ELF-1 (cell line): ENCODE measurements at regions not wholly inside any gene's neighbourhood (a gene's known extent, or its start where the extent isn't known, plus 50 kb on each side); places are given as distances from the start of the nearest gene placed in this dataset.

Experiments
- DNase-seq: peaks from one replicate; pipeline ENCODE4 v3.0.0-alpha.2; 2016; ENCODE audit warnings: low read depth, low spot score

DNA sequence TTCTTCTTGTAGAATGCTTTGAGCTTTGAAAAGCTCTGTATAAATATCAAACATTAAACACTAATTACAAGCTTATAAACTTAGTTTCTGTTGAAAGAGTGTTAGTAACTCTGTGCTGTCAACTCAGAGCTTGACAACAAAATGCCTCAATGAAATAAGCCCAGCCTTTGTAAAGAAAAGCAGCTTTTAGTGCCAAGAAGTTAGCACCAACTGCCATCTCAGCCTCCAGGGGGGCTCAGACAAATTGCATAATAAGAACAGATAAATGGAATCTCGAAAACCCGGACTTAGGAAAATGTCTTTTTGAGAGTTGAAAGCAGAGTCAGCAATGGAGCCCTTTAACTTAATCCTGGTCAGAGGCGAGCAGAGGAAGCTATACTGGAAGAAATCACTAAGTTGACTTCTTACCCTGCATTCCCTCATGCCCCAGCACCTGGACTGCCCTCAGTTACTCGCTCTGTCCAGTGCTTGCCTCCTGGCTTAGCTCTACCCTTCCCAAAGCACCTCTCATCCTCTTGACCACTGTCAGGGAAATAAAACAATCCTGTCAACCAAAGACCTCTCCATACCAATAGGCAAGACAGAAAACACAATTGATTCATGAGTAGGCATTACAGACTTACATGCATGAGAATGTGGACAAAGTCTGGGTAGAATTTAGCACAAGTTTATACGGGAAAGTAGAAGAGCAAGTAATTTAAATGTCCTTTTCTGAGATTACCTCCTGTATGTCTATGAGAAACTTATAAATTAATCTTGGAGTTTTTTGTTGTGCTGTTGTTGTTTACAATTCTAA is 352.7 kb downstream of the ZNF608 start:
- no peak for DNase-seq

DNA sequence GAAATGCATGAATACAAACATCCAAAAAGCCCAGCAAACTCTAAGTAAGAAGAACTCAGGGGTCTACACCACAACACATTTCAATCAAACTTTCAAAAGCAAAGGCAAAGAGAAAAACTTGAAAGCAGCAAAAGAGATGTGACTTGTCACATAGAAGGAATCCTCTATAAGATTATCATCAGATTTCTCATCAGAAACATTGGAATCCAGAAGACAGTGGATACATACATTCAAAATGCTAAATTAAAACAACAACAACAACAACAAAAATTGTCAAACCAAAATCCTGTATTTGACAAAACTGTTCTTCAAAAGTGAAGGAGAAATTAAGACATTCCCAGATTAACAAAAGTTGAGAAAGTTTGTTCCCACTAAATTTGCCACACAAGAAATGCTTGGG is 362.7 kb downstream of the ZNF608 start:
- DNase-seq, result no peak

DNA sequence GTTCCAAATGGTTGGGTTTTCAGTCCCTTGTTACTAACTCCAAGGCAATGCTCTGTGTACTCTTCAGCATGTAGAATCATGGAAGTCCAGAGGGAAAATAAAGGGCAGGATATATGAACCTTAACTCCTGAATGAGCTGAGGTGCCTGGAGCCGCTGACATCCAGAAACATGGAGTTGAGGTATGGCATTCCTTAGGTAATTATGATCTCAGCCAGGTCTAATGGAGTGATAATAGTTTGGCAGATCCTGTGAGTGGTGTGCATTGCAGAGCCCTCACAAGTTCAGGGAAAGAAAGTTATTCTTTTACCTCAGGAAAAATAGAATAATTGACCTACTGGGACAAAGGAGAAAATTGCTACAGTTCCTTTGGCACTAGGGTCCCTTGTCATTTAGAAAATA is 369.1 kb downstream of the ZNF608 start:
- no peak for DNase-seq

DNA sequence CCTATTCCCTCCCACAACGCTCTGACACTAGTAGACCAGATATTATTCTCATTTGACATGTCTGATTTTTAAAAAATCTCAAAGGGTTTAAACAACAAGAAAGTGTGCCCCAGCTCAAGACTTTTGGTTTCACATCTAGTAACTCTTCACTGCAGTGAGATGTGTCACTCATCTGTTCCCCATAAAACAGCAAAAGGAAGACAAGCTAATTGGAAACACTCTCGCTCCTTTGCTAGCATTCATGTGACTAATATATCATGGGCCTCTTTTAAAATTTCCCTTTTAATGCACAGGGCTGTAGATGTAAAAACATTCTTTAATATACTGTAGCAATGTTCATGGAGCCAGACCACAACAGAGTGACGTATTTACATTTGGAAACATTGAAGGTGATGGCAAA is 372.6 kb downstream of the ZNF608 start:
- no peak for DNase-seq

DNA sequence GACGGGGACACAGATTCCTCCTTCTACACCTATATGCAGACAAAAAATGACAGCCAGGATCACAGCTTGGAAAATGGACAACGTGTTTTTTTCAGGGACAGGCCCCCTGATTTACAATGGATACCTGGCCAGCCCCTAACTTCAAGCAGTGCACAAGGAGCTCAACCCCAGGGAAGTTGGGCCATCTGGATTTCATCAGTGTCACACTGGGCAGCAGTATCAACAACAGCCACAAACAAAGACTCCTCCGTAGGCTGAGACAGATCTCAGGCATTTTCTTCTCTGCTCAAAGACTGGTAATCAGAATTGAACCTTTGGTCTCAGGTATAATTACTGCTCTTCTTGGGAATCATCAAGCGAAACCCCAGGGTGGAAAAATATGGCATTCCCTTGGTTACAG is 374.0 kb downstream of the ZNF608 start:
- DNase-seq, result peak; percentile 76

DNA sequence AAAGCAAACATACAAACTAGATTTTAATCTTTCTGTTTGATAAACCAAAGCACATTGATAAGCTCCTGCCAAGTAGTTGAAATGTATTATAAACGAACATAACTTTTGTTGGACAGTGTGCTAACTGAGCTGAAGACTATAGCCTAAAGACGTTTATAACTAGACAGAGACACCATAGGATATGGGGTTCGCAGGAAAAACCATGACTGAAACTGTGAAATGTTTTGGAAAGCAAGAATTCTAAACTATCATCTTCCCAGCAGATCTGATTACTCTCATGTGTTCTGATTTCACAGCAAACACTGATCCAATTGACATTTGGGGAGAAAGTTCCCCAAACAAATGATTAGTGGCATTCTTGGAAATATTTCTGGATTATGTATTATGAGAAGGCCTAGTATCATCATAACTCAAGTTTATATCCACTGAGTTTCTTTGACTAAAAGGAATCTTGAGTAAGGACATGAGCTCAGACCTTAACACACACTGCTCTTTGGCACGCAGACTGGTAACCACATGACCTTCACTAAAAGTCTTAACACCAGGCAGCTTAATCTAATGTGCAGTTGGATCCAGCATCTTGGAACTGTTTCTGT is 375.2 kb downstream of the ZNF608 start:
- DNase-seq, result no peak

DNA sequence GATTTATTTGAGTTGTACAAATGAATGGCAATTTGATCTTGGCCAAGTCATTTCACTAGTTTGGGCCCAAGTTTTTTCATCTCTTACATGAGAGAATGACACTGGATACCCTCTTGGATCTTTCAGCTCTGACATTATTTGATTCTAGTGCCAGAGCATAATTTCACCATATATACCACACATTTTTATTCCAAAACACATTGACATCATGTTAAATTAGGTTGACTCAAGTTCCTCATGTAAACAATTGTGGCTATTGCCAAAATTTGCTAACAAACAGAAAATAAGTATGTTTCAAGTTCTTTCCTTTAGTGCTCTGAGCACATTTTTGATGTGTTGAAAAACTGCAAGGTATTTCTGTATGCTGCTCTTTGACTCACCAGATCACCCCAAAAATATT is 375.8 kb downstream of the ZNF608 start:
- DNase-seq, result no peak

DNA sequence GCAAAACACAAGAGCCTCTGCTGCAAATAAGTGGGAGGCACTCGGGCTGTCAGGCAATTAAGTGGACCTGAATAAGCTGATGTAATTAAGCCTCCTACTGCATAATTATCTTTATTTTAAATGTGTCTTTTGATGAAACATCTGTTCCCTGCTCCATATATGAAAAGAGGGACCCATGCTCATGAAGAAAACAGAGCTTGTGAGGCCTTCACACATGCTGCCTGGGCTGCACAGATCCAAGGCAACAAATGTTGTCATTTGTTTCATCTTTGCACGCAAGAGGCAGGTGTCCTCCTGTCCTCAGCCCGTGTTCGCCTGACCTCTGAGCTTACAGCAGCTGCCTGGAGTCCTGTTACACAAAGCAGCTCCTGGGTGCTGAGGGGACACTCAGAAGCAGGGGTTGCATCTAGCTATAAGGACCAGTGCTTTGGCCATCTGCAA is 381.1 kb downstream of the ZNF608 start:
- no peak for DNase-seq

DNA sequence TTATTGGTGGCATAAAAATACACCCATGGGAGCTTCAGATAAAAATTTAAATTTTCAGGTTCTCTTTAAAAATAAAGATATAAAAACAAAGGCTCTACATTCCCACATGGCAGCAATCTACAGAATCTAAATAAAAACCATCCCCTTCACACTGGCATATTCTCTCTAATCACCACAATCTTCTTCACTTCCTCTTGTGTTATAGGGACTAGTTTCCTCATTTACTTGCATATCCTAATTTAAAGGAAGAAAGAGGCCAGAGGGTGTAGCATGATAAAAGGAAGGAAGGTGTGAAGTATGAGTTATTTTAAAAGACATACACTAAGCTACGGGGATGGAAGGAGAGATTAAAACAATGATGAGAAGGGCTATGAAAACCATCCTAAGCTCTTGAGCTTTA is 390.5 kb downstream of the ZNF608 start:
- no peak for DNase-seq

DNA sequence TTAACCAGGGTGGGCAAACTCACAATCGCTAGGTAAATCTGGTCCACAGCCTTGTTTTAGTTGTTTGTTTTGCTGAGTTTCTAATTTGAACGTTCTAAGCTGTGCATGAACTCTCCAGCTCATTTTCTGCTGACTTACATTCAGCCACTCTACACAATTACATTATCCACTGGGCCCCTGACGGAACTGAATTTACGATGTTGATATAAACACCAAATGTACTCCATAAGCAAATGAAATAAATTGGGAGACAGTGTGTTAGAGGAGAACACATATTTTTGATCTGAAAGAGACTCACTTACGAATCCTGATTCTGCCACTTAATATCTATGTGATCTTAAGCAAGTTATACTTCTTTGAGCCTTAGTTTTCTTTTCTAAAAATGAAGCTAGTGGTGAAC is 393.4 kb downstream of the ZNF608 start:
- DNase-seq, result no peak

DNA sequence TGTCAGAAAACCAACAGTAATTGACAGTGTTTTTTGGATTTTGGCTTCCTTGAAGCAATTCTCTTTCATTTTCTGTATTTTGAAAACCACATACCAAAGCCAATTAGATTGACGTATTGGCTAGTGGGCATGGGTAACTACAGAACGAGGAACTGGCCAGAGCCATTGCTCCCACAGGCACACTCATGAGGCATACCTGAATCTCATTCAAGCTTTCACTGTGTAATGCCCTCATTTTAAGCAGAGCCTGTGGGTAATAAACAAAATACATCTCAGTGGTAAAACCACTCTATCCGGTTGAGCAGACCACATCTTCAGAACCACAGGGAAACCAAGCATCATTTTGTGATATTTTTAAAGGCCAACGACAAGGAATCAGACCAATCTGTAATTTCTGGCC is 394.1 kb downstream of the ZNF608 start:
- DNase-seq, result no peak

DNA sequence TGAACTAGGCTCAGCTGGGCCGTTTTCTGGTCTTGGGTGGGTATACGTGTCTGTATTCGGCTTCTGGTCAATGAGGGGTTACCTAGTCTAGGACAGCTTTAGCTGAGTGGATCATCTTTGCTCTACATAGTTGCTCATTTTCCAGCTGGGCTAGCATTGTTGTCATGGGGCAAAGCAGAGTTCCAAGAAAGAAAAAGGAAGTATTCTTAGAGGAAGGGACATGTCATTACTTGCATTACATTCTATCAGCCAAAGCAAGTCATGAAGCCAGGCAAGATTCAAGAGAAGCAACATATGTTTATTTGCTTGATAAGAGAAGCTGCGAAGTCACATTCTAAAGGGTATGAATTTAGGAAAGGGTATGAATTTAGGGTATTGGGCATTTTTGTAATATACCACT is 396.5 kb downstream of the ZNF608 start:
- DNase-seq, result no peak

DNA sequence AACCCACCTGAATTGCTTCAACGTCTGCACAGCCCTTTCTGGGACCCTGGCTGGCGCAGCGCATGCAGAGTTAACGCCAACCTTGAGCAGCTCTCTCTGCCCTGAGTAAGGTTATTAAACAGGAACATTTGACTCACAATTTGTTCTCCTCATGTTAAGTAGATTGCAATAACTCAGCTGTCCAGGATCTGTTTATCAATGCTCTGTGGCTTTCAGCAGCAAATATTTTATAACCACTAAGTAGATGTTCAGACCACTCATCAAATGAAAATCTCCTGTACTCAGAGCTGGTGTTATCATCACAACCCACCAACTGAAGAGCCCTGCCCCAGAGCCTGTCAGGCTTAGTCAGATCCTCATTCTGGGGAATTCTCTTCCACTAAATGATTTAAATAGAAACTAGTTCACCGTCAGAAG is 403.0 kb downstream of the ZNF608 start:
- no peak for DNase-seq

DNA sequence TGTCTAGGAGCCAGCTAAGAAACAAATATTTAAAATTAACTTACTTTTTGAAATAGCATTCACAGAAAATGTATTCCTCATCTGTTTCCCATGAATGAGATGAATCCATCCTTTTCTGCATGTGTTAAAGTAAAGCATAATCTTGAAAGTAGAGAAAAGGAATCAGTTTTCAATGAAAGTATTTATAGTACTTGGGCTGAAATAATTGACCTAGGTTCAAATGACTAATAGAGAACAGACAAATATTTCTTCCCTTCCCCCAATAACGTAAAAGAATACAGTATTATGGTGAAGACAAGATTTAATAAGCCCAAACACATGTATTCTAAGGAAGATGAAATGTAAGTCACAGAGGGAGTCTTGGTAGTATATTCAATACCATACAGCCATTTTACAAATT is 403.5 kb downstream of the ZNF608 start:
- DNase-seq, result no peak

DNA sequence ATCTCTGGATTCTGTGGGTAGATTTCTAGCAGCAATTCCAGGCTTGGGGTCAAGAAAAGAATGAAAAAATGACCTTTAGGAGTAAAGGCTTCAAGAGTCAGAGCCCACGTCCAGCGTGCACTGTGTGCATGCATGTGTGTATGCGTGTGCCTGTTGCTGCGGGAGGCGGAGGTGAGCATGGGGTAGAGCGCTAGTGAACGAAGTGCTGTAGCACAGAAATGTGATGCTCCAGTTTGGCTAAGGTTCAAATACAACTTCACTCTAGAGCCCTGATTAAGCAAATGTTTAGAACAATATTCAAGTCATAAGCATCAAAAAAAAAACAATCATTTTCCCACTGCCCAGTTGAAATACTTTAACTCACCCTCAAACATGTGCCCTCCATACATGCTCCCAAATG is 403.9 kb downstream of the ZNF608 start:
- no peak for DNase-seq

DNA sequence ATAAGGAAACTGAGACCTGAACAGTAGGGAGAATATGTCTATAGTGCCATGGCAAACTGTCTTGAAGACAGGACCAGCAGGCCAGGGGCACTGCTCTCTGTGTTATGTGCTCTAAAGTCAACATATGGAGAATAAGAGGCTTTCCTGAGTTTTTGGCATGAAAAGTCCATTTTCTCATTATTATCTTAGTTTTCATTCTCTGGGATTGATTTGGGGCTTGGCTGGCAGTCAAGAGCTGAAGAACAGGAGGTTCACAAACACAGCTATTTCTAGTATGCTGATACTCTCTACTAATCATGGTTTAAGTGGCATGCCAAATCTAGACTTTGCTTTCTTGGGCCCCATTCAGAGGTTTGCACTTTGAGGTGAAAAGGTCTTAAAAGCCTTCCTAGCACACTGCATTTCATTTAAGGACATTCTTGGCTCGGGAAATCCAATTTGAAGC is 404.4 kb downstream of the ZNF608 start:
- DNase-seq, result no peak

DNA sequence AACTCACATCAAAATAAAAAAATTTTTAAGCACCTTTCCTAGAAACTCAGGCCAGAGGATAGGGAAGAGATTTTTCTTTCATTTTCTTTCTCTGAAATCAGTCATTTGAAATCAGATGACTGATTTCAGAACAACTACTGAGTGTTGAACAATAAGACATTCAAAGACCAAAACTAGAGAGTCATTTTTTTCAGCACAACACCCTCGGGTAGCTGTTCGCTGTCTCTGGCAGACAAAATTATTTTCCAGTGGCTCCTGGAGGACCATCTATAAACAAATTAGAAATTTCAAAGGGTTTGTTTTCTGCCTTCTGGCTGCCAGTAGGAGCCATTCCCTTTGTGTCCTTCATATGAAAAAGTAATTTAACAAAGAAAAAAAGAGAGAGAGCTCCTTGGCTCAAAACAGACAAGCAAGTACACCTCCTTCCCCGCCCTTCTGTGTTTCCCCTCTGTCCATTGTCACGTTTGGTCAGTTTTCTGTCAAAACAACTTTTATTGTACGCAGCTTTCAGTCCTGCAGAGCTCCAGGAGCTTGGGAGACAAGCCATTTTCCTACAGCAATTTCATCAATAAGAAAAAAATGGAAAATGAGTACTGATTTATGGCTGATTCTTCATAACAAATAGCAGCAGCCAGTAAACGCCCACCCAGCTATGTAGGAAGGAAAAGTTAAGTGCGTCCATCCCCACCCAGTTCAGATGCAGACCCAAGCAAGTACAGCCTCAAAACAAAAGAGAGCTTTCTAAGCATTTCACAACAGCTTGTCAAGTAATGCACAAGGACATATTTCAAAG is 405.2 kb downstream of the ZNF608 start:
- DNase-seq, result peak; percentile 9

DNA sequence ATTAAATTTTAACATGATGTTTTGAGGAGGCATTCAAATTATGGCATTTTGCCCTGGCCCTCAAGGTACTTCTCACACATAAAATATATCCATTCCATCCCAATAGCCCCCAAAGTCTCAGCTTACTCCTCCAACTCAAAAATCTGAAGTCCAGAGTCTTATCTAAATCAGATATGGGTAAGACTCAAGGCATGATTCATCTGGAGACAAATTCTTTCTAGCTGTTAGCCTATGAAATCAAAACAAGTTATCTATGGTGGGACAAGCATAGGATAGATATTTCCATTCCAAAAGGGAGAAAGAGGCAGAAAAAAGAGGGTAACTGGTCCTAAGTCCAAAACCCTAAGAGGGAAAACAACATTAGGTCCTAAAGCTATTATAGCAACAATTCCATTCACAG is 408.4 kb downstream of the ZNF608 start:
- DNase-seq, result no peak

DNA sequence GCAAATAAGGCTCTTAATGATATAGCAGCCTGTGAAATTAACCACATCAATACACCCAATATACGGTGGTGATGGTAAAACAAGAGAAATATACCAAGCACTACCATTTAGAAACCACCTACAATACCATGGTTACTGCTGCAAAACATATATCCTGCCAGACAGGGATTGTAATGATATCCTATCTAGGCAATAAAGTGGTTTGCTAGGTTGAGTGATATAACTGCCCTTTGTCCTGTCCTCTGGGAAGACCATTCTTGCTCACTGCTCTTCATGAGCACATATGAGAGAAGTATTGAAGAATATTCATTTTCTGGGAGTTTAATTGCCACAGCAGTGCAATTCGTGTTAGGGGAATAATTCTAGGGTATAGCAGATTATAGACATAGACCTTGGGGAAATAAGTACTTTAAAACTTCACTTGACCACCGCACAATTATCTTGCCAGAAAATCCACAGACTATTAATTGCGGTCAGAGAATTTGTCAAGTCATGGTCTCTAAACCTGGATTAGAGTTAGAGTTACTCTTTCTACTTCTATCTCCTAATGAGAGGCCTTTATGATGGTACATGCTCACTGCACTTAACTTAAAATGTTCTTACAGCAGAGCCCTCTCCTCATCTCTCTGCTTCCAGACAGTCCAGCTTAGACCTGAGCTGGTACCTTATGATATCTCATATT is 413.0 kb downstream of the ZNF608 start:
- DNase-seq, result no peak

DNA sequence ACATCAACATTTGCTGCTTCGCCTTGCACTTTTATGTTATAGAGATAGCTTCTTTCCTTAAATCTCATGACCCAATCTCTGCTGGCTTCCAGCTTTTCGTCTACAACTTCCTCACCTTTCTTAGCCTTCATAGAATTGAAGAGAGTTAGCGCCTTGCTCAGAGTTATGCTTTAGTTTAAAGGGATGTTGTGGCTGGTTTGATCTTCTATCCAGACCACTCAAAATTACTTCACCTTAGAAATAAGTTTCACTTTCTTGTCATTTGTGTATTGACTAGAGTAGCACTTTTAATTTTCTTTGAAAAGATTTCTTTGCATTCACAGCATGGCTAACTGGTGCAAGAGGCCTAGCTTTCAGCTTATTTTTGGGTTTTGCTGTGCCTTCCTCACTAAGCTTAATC is 414.2 kb downstream of the ZNF608 start:
- DNase-seq, result no peak

DNA sequence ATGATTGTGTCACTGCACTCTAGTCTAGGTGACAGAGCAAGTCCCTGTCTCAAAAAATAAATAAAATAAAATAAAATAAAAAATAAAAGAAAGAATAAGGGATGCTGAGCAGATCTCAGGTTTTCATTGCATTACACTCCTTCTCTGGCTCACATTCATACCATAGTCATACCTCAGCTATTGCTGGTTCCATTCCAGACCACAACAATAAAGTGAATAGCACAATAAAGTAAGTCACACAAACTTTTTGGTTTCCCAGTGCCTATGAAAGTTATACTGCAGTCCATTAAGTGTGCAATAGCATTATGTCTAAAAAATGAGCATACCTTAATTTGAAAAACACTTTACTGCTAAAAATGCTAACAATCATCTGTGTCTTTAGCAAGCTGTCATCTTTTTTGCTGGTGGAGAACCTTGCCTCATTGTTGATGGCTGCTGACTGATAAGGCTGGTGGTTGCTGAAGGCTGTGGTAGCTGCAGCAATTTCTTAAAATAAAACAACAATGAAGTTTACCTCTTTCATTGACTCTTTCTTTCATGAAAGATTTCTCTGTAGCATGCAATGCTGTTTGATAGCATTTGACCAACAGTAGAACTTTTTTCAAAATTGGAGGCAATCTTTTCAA is 415.7 kb downstream of the ZNF608 start:
- no peak for DNase-seq

DNA sequence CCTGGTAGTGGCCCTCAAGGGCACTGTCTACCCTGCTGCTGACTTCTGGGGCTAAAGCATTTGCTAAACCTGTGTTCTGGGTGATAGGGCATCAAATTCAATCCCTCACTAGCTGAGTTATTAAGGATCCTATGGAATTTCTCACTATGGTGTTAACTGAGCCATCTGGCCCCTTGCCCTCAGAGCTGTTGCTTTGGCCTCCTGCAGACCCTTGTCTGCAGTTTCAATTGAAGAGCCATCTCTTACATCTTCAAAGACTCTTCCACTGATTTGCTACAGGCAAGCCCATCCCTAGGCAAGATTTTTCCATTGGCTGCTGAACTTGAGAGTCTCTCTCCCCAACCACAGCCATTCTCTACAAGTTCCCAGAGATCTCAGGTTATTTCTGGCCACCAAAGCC is 418.2 kb downstream of the ZNF608 start:
- peak; percentile 19 for DNase-seq
